D721Med (cell line): ENCODE measurements at regions not wholly inside any gene's neighbourhood (a gene's known extent, or its start where the extent isn't known, plus 50 kb on each side); places are given as distances from the start of the nearest gene placed in this dataset.

Experiments
- DNase-seq: peaks from one replicate; pipeline ENCODE4 v3.0.0; 2011; ENCODE audit warnings: low spot score; ENCODE audit not compliant: insufficient read length
- FAIRE-seq: peaks from 2 replicates; lab custom pipeline; 2011; peaks lifted over from hg19 to GRCh38; lab: Jason Lieb, UNC
- TF ChIP-seq, protein P1 (sequence below): IDR thresholded peaks from 2 replicates; pipeline ENCODE4 v1.5.1; 2012; ENCODE audit warnings: mild to moderate bottlenecking, control low read depth; ENCODE audit not compliant: insufficient read depth; ENCODE audit errors: missing control alignments

GRCh38 chr1:55315552-55315951 lies 100.4 kb upstream of the USP24 start:
- TF ChIP-seq, protein P1, sequence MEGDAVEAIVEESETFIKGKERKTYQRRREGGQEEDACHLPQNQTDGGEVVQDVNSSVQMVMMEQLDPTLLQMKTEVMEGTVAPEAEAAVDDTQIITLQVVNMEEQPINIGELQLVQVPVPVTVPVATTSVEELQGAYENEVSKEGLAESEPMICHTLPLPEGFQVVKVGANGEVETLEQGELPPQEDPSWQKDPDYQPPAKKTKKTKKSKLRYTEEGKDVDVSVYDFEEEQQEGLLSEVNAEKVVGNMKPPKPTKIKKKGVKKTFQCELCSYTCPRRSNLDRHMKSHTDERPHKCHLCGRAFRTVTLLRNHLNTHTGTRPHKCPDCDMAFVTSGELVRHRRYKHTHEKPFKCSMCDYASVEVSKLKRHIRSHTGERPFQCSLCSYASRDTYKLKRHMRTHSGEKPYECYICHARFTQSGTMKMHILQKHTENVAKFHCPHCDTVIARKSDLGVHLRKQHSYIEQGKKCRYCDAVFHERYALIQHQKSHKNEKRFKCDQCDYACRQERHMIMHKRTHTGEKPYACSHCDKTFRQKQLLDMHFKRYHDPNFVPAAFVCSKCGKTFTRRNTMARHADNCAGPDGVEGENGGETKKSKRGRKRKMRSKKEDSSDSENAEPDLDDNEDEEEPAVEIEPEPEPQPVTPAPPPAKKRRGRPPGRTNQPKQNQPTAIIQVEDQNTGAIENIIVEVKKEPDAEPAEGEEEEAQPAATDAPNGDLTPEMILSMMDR: no peak
- no peak for FAIRE-seq

DNA sequence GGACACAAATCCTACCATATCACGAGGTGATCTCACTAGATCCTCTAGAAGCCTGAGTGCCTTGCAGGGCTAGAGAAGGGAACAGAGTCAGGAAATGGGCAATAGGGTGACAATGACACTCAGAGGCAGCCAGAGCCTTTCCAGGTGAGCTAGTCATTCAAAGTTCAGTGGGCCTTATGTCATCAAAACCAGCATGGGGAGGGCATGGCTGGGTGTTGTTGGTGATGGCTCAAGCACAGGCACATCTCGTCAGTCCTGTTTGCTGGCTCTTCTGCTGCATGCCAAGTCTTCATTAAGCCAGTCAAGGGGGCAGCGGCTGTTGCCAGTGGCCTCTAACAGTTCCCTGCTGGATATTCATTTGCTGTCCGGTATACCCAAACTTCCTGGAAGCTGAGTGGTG lies 99.6 kb upstream of the USP24 start:
- no peak for DNase-seq
- FAIRE-seq: no peak
- TF ChIP-seq, protein P1: no peak

More at GRCh38 chr1:55315552-55315951, 100.4 kb upstream of the USP24 start:
- no peak for DNase-seq

GRCh38 chr1:55313903-55314302 lies 98.7 kb upstream of the USP24 start:
- TF ChIP-seq, protein P1: no peak
- FAIRE-seq (no peak), DNase-seq (no peak)

DNA sequence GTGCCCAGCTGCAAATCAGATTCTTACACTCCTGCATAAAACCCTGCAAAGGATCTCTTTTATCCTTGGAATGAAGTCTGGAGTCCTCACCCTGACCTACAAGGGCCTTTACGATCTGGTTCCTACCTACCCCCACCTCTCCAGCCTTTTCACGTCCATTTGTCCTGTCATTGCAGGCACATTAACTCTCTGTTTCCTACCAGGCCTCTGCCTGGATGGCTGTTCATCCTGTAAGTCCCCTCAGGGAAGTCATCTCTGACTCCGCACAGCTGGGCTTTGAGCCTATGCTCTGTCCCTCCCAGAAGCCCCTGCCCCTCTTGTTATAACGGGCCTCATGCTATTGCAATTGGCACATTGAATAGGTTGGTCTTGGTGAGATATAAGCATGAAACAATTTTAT lies 96.8 kb upstream of the USP24 start:
- FAIRE-seq: no peak
- TF ChIP-seq, protein P1: no peak

GRCh38 chr1:55311057-55311641 lies 96.0 kb upstream of the USP24 start:
- FAIRE-seq: no peak
- TF ChIP-seq, protein P1: no peak
- DNase-seq: no peak

More for the DNA sequence above, 96.8 kb upstream of the USP24 start:
- DNase-seq: no peak

DNA sequence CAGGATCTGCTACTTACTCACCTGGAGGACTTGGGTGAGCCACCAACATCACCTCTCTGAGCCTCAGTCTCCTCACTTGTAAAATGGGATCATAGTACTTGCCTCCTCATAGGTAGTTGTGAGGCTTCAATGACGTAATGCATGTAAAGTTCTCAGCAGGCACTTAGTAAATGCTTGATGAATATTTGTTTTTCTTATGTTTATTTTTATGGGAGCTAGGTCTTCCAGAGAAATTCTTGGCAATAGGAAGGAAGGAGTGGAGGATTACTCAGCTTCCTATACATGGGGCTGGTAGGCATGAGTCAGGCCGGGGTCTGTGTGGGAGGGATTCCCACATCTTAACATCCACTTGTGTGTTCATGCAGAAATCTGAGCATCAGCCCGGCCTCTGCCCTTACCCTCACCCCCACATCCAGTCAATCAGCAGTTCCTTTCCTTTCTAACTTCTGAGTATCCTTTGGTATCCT lies 95.4 kb upstream of the USP24 start:
- TF ChIP-seq, protein P1: no peak
- DNase-seq (no peak), FAIRE-seq (no peak)

- TF ChIP-seq, protein P1: no peak
- DNase-seq (no peak), FAIRE-seq (no peak)
Measured at GRCh38 chr1:55309786-55310504, 94.8 kb upstream of the USP24 start.
